ENCODE measurements at regions not wholly inside any gene's neighbourhood (a gene's known extent, or its start where the extent isn't known, plus 50 kb on each side); places are given as distances from the start of the nearest gene placed in this dataset.

DNA sequence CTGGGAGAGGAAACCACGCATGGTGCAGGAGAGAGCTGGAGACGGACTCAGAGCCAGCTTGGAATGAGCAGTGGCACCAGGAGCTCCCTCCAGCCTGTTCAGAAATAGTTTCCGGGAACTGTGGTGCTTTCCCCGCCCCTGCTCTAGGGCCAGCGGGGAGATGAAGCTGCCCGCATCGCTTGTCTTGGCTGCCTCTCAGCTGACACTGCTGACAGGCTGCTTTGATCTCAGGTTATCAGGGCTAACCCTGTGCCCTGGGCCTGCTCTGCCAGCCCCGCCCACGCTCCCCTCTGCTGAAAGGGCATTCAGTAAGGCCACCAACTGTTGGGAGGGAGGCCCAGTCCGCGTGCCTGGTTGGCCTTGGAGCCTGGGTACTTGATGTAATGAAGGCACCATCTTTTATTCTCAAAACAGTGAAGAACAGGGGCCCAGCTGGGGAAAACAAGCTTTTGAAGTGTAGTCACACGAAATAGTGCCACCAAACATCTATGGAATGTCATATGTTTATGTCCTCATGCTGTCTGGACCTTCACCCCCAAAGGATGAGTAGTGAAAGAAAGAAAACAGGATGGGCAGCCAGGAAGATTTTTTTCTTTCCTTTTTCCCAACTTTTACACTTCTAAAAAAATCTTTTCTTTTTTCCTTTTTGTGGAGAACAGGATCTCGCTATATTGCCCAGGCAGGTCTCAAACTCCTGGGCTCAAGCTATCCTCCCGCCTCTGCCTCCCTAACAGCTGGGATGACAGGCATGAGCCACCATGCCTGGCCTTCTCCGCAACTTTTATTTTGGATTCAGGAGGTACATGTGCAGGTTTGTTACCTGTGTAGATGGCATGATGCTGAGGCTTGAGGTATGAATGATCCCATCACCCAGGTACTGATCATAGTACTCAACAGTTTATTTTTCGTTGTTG, 115.9 kb upstream of the TBX3 start:
- TF ChIP-seq, protein P1, sequence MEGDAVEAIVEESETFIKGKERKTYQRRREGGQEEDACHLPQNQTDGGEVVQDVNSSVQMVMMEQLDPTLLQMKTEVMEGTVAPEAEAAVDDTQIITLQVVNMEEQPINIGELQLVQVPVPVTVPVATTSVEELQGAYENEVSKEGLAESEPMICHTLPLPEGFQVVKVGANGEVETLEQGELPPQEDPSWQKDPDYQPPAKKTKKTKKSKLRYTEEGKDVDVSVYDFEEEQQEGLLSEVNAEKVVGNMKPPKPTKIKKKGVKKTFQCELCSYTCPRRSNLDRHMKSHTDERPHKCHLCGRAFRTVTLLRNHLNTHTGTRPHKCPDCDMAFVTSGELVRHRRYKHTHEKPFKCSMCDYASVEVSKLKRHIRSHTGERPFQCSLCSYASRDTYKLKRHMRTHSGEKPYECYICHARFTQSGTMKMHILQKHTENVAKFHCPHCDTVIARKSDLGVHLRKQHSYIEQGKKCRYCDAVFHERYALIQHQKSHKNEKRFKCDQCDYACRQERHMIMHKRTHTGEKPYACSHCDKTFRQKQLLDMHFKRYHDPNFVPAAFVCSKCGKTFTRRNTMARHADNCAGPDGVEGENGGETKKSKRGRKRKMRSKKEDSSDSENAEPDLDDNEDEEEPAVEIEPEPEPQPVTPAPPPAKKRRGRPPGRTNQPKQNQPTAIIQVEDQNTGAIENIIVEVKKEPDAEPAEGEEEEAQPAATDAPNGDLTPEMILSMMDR (IDR thresholded peaks at IDR 0.05): no peak
- no peak for TF ChIP-seq POLR2A (IDR thresholded peaks at IDR 0.05)
